OCI-LY7 (cell line): ENCODE measurements at regions not wholly inside any gene's neighbourhood (a gene's known extent, or its start where the extent isn't known, plus 50 kb on each side); places are given as distances from the start of the nearest gene placed in this dataset.

Experiments
- BruUV-seq: library from RNA; stranded (reverse); fragments of 400-500 nt; replicated peaks from 2 replicates; lab custom pipeline; 2021; lab: Mats Ljungman, UMichigan
- CTCF ChIA-PET: fragments of 300-600 bp; sonication (Branson Sonifier 250); formaldehyde crosslinking; loops from one replicate; lab custom pipeline; 2022; ENCODE audit warnings: antibody characterized with exemption; ENCODE audit not compliant: unreplicated experiment; lab: Charles Lee
- POLR2A ChIA-PET: fragments of 300-600 bp; sonication (Branson Sonifier 250); formaldehyde crosslinking; loops from one replicate; lab custom pipeline; 2022; ENCODE audit warnings: antibody characterized with exemption; lab: Charles Lee
- DNase-seq: peaks from one replicate; pipeline ENCODE4 v3.0.0-alpha.2; 2015; ENCODE audit warnings: low spot score
- H2AFZ ChIP-seq: fragments of 200-600 bp; sonication (generic), shearing (Covaris generic); 2 replicates; pipeline ENCODE4 v1.6.1; 2014; ENCODE audit warnings: mild to moderate bottlenecking, antibody characterized with exemption, low read length, moderate library complexity
- H3K27ac ChIP-seq: fragments of 200-600 bp; sonication (generic); 2 replicates; pipeline ENCODE4 v1.5.1; 2014; ENCODE audit warnings: mixed run types, low read depth, mild to moderate bottlenecking, moderate library complexity, low read length, inconsistent platforms; ENCODE audit not compliant: poor library complexity, severe bottlenecking
- H3K36me3 ChIP-seq: fragments of 200-600 bp; sonication (generic); 2 replicates; pipeline ENCODE4 v1.6.1; 2014; ENCODE audit warnings: mild to moderate bottlenecking, antibody characterized with exemption, low read length, moderate library complexity, mixed read lengths; ENCODE audit not compliant: insufficient read depth
- H3K4me1 ChIP-seq: fragments of 200-600 bp; sonication (generic); 2 replicates; pipeline ENCODE4 v1.5.1; 2014; ENCODE audit warnings: mild to moderate bottlenecking, low read length; ENCODE audit not compliant: insufficient read depth, poor library complexity, severe bottlenecking
- H3K4me2 ChIP-seq: fragments of 200-600 bp; sonication (generic); 2 replicates; pipeline ENCODE4 v1.6.1; 2014; ENCODE audit warnings: mild to moderate bottlenecking, low read length
- H3K4me3 ChIP-seq: fragments of 200-600 bp; sonication (generic); 2 replicates; pipeline ENCODE4 v1.5.1; 2014; ENCODE audit warnings: mild to moderate bottlenecking, low read depth, low read length; ENCODE audit not compliant: poor library complexity, severe bottlenecking
- H3K79me2 ChIP-seq: fragments of 200-600 bp; sonication (generic); 2 replicates; pipeline ENCODE4 v1.6.1; 2016; ENCODE audit warnings: low read depth, mild to moderate bottlenecking, low read length, moderate library complexity, mixed read lengths; ENCODE audit not compliant: insufficient read depth
- H3K9me2 ChIP-seq: fragments of 200-600 bp; sonication (generic); 2 replicates; pipeline ENCODE4 v1.6.1; 2016; ENCODE audit warnings: mild to moderate bottlenecking, low read length, mixed read lengths; ENCODE audit not compliant: insufficient read depth
- H3K9me3 ChIP-seq: fragments of 200-600 bp; sonication (generic); 2 replicates; pipeline ENCODE4 v1.6.1; 2014; ENCODE audit warnings: mild to moderate bottlenecking, mixed run types, low read length, mixed read lengths
- H4K20me1 ChIP-seq: fragments of 200-600 bp; sonication (generic); 2 replicates; pipeline ENCODE4 v1.6.1; 2014; ENCODE audit warnings: mild to moderate bottlenecking, antibody characterized with exemption, low read length, moderate library complexity, mixed read lengths; ENCODE audit not compliant: insufficient read depth
- EZH2phosphoT487 ChIP-seq: fragments of 200-600 bp; sonication (generic); IDR thresholded peaks from 2 replicates; pipeline ENCODE4 v1.6.1; 2018; ENCODE audit warnings: low read depth, borderline replicate concordance, mild to moderate bottlenecking, mixed run types, antibody characterized with exemption, low read length, moderate library complexity, mixed read lengths
- intact Hi-C: fragments of 100-400 bp; cut with micrococcal nuclease; formaldehyde crosslinking; loops from one replicate; pipeline ENCODE4 v1.10.0; 2022; ENCODE audit not compliant: unreplicated experiment
- TF ChIP-seq, protein P1 (sequence below): fragments of 200-600 bp; sonication (generic); conservative IDR thresholded peaks from 2 replicates; pipeline ENCODE4 v1.5.1; 2014; ENCODE audit warnings: mild to moderate bottlenecking, antibody characterized with exemption, low read length, moderate library complexity, mixed read lengths

DNA sequence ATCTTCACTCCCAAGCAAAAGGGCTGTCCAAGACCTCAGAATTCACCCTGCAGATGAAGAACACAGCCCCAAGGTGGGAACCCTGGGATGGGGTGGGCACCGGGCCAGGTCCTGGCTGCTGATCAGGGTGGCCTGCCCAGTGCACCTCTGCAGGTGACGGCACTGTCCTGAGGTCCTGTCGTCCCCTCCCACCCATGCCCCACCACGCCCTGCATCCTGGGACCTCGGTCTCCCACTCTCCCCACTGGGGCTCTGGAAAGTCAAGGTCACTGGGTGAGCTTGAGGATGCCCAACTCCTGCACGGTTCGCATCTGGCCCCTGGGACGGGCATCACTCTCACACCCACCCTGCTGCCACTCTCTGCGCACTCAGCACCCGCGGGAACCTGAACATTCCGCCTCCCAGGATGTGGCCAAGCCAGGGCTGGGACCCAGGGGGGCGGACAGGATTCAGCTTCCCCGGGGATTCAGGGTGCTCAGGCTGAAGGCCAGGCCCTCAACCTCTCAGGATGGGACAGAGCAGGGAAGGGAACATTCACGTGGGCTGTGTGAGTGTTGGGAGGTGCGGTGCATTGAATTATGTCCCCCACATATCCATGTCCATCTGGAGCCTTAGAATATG lies 115.9 kb downstream of the CPZ start:
- POLR2A ChIA-PET = no interaction called here
- H3K4me2 ChIP-seq = no peak overlapping the region
- no peak for DNase-seq
- no peak overlapping the region for H3K4me3 ChIP-seq
- no peak overlapping the region for H2AFZ ChIP-seq
- no peak for TF ChIP-seq EZH2phosphoT487
- TF ChIP-seq, protein P1, sequence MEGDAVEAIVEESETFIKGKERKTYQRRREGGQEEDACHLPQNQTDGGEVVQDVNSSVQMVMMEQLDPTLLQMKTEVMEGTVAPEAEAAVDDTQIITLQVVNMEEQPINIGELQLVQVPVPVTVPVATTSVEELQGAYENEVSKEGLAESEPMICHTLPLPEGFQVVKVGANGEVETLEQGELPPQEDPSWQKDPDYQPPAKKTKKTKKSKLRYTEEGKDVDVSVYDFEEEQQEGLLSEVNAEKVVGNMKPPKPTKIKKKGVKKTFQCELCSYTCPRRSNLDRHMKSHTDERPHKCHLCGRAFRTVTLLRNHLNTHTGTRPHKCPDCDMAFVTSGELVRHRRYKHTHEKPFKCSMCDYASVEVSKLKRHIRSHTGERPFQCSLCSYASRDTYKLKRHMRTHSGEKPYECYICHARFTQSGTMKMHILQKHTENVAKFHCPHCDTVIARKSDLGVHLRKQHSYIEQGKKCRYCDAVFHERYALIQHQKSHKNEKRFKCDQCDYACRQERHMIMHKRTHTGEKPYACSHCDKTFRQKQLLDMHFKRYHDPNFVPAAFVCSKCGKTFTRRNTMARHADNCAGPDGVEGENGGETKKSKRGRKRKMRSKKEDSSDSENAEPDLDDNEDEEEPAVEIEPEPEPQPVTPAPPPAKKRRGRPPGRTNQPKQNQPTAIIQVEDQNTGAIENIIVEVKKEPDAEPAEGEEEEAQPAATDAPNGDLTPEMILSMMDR = no peak
- no peaks in the 10 kb centered on the region for H3K4me1 ChIP-seq
- CTCF ChIA-PET = no interaction called here
- H3K9me3 ChIP-seq = peaks cover 14% of the 10 kb centered on the region; the same call in 1 of the 2 replicates
- no peaks in the 10 kb centered on the region for H3K36me3 ChIP-seq
- H3K27ac ChIP-seq = no peak overlapping the region
- BruUV-seq = no TSS peak
- H3K9me2 ChIP-seq = no peaks in the 10 kb centered on the region
- H4K20me1 ChIP-seq = no peaks in the 10 kb centered on the region
- no peaks in the 10 kb centered on the region for H3K79me2 ChIP-seq
- intact Hi-C loops = no loop called here

DNA sequence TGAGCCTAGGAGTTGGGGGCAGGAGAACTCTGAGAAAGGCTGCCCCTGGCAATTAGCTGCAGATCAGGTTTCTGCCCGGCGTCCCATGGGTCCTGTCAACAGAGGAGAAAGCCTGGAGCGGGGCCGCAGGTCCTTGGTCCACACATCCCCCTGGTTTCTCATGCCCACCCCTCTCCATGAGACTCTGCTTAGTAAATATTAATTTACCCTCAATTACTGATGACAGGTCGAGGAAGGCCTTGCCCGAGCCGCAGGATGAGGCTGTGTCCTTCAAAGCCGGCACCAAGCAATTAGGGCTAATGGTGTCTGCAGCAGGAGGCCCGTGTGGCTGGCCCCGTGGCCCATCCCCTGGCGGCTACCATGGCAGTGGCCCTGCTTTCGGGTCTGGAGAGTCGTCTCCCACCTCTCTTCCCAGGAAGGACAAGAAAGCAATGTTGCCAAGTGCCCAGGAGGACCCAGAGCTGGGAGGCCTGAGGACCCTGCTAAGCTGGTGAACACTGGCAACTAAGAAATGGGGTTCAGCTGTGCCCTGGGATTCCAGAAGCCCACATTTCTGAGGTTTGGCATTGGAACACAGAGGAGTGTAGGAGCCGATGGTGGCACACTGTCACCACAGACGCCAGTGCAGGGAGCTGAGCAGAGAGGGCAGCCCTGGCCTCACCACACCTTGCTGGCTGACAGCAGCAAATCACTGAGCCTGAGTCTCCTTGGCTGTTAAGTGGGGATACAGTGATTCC lies 114.6 kb downstream of the CPZ start:
- Histone ChIP-seq H2AFZ (no peak overlapping the region), H3K9me2 (no peaks in the 10 kb centered on the region), H3K79me2 (no peaks in the 10 kb centered on the region), H3K4me3 (no peak overlapping the region), H4K20me1 (no peaks in the 10 kb centered on the region), H3K4me1 (no peaks in the 10 kb centered on the region), H3K4me2 (no peak overlapping the region), H3K9me3 (0 out of 2 replicates have a peak, but pooled peaks cover 3% of the 10 kb centered on the region), H3K27ac (no peak overlapping the region), H3K36me3 (no peaks in the 10 kb centered on the region)
- DNase-seq = no peak
- ChIA-PET CTCF (no interaction called here), POLR2A (no interaction called here)
- no TSS peak for BruUV-seq
- intact Hi-C loops = no loop called here
- TF ChIP-seq, protein P1 = no peak
- no peak for TF ChIP-seq EZH2phosphoT487
